OCI-LY7 (cell line): ENCODE measurements at regions not wholly inside any gene's neighbourhood (a gene's known extent, or its start where the extent isn't known, plus 50 kb on each side); places are given as distances from the start of the nearest gene placed in this dataset.

Experiments used
- BruUV-seq: library from RNA; stranded (reverse); fragments of 400-500 nt; replicated peaks from 2 replicates; lab custom pipeline; 2021; lab: Mats Ljungman, UMichigan
- CTCF ChIA-PET: fragments of 300-600 bp; sonication (Branson Sonifier 250); formaldehyde crosslinking; loops from one replicate; lab custom pipeline; 2022; ENCODE audit warnings: antibody characterized with exemption; ENCODE audit not compliant: unreplicated experiment; lab: Charles Lee
- POLR2A ChIA-PET: fragments of 300-600 bp; sonication (Branson Sonifier 250); formaldehyde crosslinking; loops from one replicate; lab custom pipeline; 2022; ENCODE audit warnings: antibody characterized with exemption; lab: Charles Lee
- DNase-seq: peaks from one replicate; pipeline ENCODE4 v3.0.0-alpha.2; 2015; ENCODE audit warnings: low spot score
- H2AFZ ChIP-seq: fragments of 200-600 bp; sonication (generic), shearing (Covaris generic); 2 replicates; pipeline ENCODE4 v1.6.1; 2014; ENCODE audit warnings: mild to moderate bottlenecking, antibody characterized with exemption, low read length, moderate library complexity
- H3K27ac ChIP-seq: fragments of 200-600 bp; sonication (generic); 2 replicates; pipeline ENCODE4 v1.5.1; 2014; ENCODE audit warnings: mixed run types, low read depth, mild to moderate bottlenecking, moderate library complexity, low read length, inconsistent platforms; ENCODE audit not compliant: poor library complexity, severe bottlenecking
- H3K36me3 ChIP-seq: fragments of 200-600 bp; sonication (generic); 2 replicates; pipeline ENCODE4 v1.6.1; 2014; ENCODE audit warnings: mild to moderate bottlenecking, antibody characterized with exemption, low read length, moderate library complexity, mixed read lengths; ENCODE audit not compliant: insufficient read depth
- H3K4me1 ChIP-seq: fragments of 200-600 bp; sonication (generic); 2 replicates; pipeline ENCODE4 v1.5.1; 2014; ENCODE audit warnings: mild to moderate bottlenecking, low read length; ENCODE audit not compliant: insufficient read depth, poor library complexity, severe bottlenecking
- H3K4me2 ChIP-seq: fragments of 200-600 bp; sonication (generic); 2 replicates; pipeline ENCODE4 v1.6.1; 2014; ENCODE audit warnings: mild to moderate bottlenecking, low read length
- H3K4me3 ChIP-seq: fragments of 200-600 bp; sonication (generic); 2 replicates; pipeline ENCODE4 v1.5.1; 2014; ENCODE audit warnings: mild to moderate bottlenecking, low read depth, low read length; ENCODE audit not compliant: poor library complexity, severe bottlenecking
- H3K79me2 ChIP-seq: fragments of 200-600 bp; sonication (generic); 2 replicates; pipeline ENCODE4 v1.6.1; 2016; ENCODE audit warnings: low read depth, mild to moderate bottlenecking, low read length, moderate library complexity, mixed read lengths; ENCODE audit not compliant: insufficient read depth
- H3K9me2 ChIP-seq: fragments of 200-600 bp; sonication (generic); 2 replicates; pipeline ENCODE4 v1.6.1; 2016; ENCODE audit warnings: mild to moderate bottlenecking, low read length, mixed read lengths; ENCODE audit not compliant: insufficient read depth
- H3K9me3 ChIP-seq: fragments of 200-600 bp; sonication (generic); 2 replicates; pipeline ENCODE4 v1.6.1; 2014; ENCODE audit warnings: mild to moderate bottlenecking, mixed run types, low read length, mixed read lengths
- H4K20me1 ChIP-seq: fragments of 200-600 bp; sonication (generic); 2 replicates; pipeline ENCODE4 v1.6.1; 2014; ENCODE audit warnings: mild to moderate bottlenecking, antibody characterized with exemption, low read length, moderate library complexity, mixed read lengths; ENCODE audit not compliant: insufficient read depth
- CTCF ChIP-seq: fragments of 200-600 bp; sonication (generic); conservative IDR thresholded peaks from 2 replicates; pipeline ENCODE4 v1.5.1; 2014; ENCODE audit warnings: mild to moderate bottlenecking, antibody characterized with exemption, low read length, moderate library complexity, mixed read lengths
- EZH2phosphoT487 ChIP-seq: fragments of 200-600 bp; sonication (generic); IDR thresholded peaks from 2 replicates; pipeline ENCODE4 v1.6.1; 2018; ENCODE audit warnings: low read depth, borderline replicate concordance, mild to moderate bottlenecking, mixed run types, antibody characterized with exemption, low read length, moderate library complexity, mixed read lengths
- intact Hi-C: fragments of 100-400 bp; cut with micrococcal nuclease; formaldehyde crosslinking; loops from one replicate; pipeline ENCODE4 v1.10.0; 2022; ENCODE audit not compliant: unreplicated experiment

DNA sequence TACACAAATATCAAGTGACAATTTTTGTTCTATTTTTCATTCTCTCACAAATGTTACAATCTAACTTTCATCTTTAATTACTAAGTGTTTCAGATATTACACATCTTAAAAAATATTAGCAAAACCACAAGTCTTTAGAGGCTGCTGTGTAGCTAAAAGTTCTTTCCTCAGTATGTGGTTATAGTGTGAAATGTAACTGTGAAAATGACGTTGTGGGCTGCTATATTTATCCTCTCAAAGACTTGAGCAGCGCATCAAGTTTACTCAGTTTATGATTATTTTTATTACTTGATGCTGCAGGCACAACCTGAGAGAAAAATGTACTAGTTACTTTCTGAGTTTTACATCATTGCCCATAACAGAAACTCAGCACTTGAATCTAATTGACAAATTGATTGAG lies 2860.6 kb upstream of the PCDH20 start:
- Histone ChIP-seq H3K27ac (no peak overlapping the region), H3K4me1 (no peaks in the 10 kb centered on the region), H4K20me1 (no peaks in the 10 kb centered on the region), H3K4me2 (no peak overlapping the region), H3K36me3 (no peaks in the 10 kb centered on the region), H3K79me2 (no peaks in the 10 kb centered on the region), H3K4me3 (no peak overlapping the region), H3K9me3 (no peaks in the 10 kb centered on the region), H2AFZ (no peak overlapping the region), H3K9me2 (no peaks in the 10 kb centered on the region)
- no TSS peak for BruUV-seq
- CTCF ChIA-PET = no interaction called here
- TF ChIP-seq CTCF (no peak), EZH2phosphoT487 (no peak)
- no peak for DNase-seq
- POLR2A ChIA-PET = no interaction called here
- intact Hi-C loops = no loop called here

- Histone ChIP-seq H3K4me2 (no peak overlapping the region), H3K9me2 (no peaks in the 10 kb centered on the region), H4K20me1 (no peaks in the 10 kb centered on the region), H2AFZ (no peak overlapping the region), H3K9me3 (no peaks in the 10 kb centered on the region), H3K79me2 (no peaks in the 10 kb centered on the region), H3K4me1 (no peaks in the 10 kb centered on the region), H3K4me3 (no peak overlapping the region), H3K36me3 (no peaks in the 10 kb centered on the region), H3K27ac (no peak overlapping the region)
- TF ChIP-seq CTCF (no peak), EZH2phosphoT487 (no peak)
- intact Hi-C loops = no loop called here
- ChIA-PET CTCF (no interaction called here), POLR2A (no interaction called here)
- BruUV-seq = no TSS peak
- no peak for DNase-seq
Observed at GRCh38 chr13:64274481-64275217, 2859.0 kb upstream of the PCDH20 start.

DNA sequence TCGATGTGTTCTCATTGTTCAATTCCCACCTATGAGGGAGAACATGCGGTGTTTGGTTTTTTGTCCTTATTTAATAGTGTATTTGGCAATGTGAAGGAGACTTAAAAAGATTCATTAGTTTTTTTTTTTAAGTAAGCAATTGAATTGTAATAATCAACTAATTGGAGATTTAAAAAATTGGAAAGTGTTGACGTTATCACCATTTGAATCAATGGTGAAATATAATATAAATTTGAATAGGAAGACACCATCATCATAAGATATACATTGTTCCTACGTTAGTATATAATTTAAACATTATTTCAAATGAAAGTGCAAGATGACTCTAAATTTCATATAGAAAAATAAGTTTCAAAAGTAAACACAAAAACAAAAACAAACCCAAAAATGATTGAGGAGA lies 2858.1 kb upstream of the PCDH20 start:
- Histone ChIP-seq H3K9me2 (no peaks in the 10 kb centered on the region), H3K36me3 (no peaks in the 10 kb centered on the region), H3K9me3 (no peaks in the 10 kb centered on the region), H3K27ac (no peak overlapping the region), H3K4me1 (no peaks in the 10 kb centered on the region), H3K4me2 (no peak overlapping the region), H4K20me1 (no peaks in the 10 kb centered on the region), H3K4me3 (no peak overlapping the region), H3K79me2 (no peaks in the 10 kb centered on the region), H2AFZ (no peak overlapping the region)
- no peak for TF ChIP-seq CTCF
- no peak for TF ChIP-seq EZH2phosphoT487
- POLR2A ChIA-PET = interaction anchor here (0.6 kb wide), 1 partner anchor 17 kb away, joined by 3 read pairs; no protein-coding TSS in a partner anchor
- no peak for DNase-seq
- intact Hi-C loops = no loop called here
- CTCF ChIA-PET = no interaction called here
- no TSS peak for BruUV-seq
